CD4-positive, alpha-beta T cell treated with Interleukin-10 for 1 hour (primary cell): ENCODE measurements at regions not wholly inside any gene's neighbourhood (a gene's known extent, or its start where the extent isn't known, plus 50 kb on each side); places are given as distances from the start of the nearest gene placed in this dataset.
"Not testable (repeated sequence)": the region's sequence is repeated elsewhere in the genome, so short reads cannot be mapped to it uniquely, and the experiment has no call there.

Experiments used
- DNase-seq: peaks from one replicate; pipeline ENCODE4 v3.0.0-alpha.2; 2020

DNA sequence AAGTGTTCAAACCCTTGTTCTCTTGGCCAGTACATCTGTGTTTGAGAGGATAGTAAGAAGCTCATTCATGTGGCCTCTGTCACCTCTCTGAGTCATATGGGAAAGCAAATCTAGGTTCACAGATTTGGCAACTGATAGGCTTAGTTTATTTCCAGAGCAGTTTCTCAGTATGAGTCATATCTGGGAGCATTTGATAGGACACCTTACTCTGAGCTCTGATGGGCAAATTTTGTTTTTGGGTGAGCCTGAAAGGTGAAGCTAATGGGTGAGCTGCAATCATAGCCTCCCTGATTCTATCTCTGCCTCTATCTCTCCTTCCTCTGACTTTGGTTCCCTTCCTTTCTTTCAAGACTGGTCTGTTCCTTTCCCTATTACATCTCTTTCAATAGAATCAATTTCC lies 134.4 kb downstream of the S1PR1 start:
- DNase-seq = no peak

DNA sequence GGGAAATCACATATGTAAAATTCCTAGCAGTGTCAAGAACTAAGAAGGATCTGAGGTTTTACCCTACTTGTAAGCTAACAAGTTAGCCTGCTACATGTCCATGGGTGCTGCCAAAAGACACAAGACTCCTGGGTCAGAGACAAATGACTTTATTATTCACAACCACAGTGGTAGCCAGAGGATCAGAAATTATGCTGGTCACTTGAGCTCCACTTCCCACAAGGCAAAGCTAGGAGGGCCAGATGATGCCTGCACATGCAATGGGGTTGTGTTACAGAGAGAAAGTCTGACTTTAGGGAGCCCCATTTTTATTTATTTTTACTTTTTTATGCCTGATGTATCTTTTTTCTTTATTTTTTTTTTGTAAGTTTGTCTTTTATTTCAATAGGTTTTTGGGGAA lies 136.8 kb downstream of the S1PR1 start:
- DNase-seq = no peak

DNA sequence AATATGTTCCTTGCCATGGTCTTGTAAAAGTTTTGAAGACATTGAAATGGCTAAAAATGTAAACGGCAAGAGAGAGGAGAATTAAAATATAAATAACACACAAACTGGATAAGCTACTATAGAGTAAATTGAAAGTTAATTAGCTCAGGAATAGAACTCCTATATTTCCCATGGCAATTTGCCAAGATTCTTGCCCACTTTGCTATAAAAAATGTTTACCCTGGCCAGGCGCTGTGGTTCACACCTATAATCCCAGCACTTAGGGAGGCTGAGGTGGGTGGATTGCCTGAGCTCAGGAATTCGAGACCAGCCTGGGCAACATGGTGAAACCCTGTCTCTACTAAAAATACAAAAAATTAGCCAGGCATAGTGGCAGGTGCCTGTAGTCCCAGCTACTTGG lies 138.6 kb downstream of the S1PR1 start:
- not testable (repeated sequence) for DNase-seq

DNA sequence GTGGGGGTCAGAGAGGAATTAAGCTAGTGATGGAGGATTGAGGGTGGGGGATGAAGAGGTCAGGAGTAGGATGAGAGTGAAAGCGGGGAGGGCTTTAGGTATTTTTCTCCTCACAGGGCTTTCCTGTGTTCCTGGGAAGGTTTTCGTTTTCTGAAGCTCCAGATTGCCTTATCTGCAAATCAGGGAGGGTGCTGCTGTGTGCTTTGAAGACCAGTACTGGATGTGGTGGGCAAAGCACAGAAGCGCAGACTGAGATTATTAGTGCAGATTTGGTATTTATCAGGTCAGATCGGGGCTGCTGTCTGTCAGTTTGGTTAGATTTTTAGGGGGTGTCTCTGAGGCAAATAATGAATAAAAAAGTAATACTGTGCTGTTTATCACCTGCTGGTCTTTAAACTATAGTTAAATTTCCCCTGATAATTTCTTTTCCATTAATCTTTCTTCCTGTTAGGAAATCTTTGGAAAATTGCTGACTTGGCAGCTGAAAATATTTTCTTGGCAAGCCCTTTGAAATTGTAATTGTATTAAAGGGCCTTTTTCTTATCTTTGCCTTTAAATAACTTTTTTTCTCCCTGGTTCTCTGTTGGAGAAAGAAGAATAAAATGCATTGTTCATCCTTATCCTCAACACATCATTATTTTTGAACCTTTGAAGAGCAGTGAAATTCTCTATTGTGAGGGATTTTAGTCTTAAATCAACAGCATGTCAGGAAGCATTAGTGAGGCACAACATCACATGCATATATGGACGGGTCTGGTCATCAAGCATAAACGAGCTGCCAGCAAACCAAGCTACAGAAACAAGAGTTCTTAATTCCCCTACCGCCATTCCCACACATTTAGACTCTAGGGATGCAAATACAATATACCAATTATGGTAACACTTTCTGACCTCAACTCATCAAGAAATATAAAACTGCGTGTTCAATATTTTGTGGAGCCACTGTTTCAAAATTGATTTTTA lies 139.6 kb downstream of the S1PR1 start:
- no peak for DNase-seq

DNA sequence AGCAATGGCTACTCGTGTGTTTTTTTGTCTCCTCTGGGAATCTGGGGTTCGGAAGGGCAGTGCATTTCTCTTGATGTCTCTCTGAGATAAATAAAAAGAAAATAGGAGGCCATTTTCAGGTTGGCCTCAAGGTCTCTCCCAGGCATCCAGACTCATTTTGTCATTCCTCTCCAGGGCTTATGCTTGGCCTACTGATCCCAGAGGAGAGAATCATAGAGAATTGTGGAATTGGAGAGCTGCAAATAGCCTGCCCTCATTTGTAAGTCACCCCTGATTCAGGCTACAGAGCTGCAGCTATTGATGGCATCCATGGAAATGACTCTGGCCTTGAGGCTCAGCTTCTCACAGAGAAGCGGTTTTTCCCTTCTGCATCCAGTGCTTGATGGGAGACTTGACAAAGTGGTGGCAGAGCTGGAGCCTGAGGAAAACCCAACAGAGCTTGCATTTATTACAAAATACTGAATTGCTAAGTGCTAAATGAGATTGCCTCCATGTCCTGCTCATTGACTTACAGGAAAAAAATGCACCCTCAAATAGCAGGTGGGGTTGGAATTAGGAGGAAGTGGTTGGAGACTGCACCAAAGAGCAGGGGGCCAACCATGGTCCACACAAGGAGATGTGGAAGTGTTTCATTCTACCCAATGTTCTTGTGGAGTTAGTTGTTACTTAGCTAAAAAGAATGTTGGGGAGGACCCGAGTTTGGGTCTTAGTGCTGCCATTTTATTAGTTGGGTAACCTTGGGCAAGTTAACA lies 140.4 kb downstream of the S1PR1 start:
- no peak for DNase-seq

DNA sequence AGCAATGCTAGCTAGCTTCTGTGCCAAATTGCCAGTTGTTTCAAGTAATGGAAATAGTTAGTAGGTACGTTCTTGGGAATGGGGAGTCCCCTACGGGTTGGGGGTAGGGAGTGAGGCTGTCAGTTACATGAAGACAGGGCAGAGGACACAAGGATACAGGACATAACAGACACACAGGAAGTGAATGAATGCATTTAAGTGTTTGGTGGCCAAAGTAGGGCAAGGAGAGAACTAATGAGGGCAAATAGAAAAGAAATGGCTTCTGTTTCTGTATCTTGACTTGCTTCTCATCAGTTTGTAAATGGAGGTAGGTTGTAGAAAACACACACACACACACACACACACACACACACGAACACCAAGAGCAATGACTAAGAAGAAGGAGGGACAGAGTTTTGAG lies 142.2 kb downstream of the S1PR1 start:
- no peak for DNase-seq

DNA sequence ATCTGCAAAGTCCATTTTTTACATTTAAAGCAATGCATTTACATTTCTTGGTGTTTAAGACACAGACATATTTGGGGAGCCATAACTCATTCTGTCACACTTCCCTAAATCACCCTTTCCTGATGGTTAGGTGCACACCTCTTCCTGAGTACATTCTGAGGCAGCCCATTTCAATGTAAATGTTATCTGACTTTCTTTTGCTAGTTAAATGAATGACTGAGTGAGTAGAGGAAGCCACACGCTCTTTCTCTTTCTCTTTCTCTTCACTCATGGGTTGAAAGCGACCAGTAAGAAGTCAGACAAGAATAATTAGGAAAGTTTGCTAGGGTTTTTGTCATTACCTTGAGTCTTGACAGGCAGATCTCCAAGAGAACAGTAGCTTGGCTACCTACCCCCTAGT lies 143.1 kb downstream of the S1PR1 start:
- DNase-seq = no peak

DNA sequence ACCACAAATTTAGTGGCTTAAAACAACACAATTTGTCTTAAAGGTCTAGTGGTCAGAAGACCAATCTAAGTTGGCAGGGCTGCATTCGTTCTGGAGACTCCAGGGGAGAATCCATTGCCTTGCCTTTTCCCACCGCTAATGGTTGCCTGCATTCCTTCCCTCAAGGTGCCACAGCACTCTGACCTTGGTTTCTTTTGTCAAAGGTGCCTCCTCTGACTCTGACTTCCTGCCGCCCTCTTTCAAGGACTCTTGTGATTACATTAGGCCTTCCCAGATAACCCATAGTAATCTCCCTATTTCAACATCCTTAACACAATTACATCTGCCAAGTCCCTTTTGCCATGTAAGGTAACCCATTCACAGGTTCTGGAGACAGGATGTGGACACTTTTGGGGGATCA lies 145.3 kb downstream of the S1PR1 start:
- DNase-seq = no peak

DNA sequence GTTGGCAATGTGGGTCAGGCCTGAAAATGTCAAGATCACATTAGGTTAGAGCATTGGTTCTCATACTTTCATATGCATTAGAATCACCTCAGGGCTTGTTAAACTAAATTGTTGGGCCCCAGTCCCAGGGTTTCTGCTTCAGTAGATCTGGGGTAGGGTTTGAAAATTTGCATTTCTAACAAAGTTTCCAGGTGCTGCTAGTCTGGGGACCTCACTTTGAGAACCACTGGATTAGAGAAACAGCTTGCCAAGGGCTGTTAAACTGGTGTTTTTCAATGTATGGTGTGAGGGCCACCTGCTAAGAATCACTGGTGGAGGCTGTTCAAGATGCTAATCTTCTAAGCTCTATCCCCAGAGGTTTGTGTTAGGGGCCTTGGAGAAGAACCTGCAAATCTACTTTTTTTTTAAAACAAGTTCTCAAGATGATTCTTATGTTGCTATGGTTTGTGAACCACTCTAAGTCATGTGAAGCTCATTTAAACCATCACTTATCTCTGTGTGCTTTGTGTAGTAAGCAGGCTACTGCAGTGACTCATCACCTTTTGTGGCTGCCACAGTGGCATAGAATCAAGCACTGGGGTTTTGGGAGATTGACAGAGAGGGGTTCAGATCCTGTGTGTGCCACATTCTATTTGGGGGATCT lies 152.2 kb downstream of the S1PR1 start:
- no peak for DNase-seq

DNA sequence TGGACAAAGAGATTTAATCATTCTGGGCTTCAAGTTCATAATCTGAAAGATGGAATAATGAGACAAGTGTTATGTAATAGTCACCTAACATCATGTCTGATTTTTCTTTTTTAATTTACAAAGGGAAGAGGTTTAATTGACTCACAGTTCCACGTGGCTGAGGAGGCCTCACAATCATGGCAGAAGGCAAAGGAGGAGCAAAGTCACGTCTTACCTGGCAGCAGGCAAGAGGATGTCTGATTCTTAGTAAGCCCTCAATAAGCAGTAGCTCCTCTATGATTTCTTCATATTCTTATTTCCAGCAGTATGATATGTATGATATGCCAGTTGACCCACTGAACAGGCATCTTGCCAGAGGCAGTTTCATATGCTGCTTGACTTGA lies 152.7 kb downstream of the S1PR1 start:
- DNase-seq = no peak

DNA sequence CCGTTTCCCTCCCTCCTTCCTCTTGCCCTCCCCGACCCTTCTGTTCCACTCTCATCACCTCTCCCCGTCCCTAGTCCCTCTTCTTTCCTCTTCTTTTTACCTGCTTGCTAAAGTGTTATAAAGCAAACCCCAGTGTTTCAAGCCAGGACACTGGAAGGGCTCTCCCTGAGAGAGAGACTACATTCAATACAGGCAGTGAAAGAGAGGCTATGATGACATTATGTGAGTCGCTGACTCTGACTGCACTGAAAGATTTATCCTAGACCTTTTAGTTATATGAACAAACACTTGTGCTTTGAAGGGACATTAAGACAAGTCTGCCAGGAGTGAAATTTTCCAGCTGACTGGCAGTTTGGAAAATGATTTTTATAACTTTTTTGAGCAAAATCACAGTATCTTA lies 155.7 kb downstream of the S1PR1 start:
- DNase-seq = no peak

DNA sequence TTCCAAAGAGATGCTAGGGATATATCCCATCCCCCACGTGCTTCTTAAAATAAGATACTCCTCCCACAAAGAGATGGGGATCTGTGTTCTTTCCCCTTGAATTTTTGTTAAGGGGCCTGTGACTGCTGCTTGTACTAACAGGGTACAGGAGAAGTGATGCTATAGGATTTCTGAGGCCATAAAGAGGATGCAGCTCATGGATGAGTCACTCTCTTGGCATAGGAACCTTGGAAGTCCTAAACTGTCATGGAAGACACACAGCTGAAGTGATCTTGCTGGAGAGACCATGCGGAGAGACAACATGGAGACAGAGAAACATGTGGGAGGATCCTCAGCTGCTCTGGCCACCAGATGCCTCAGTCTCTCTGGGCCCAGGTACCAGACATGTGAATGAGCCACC lies 157.2 kb downstream of the S1PR1 start:
- DNase-seq = no peak

DNA sequence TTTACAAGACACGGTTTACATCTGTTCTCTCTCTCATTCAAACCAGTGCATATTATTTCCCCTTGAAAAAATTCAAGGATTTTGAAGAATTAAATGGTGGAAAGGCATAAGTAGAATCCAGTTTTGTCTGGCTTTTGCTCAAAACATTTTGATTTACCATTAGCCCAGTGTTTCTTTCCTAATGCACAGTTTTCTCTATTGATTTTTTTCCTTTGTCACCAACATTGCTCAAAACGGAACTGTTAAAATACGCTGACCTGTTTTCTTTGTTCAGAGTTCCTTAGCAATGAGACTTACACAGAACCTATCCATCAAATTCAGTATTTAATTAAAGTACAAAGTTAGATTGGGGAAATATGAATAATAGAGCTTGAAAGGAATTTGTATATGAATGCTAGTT lies 162.4 kb downstream of the S1PR1 start:
- no peak for DNase-seq

DNA sequence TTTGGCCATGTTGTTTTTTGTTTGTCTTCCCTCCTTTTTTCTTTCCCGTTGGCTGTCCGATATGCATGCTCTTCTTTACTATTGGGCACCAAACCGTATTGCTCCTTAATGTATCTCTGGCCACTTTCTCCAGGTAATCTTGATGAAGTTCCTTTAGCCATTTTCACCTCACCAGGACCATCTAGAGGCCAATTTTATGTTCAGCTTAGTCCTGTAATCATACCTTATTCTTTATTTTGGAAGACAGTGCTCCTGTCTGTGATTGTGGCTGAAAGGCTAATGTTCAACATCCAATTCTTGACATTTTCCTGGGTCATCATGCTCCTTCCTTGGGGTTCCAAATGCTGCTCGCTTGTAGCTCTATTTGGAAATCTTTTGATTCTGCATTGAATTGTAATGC lies 169.5 kb downstream of the S1PR1 start:
- DNase-seq = no peak

DNA sequence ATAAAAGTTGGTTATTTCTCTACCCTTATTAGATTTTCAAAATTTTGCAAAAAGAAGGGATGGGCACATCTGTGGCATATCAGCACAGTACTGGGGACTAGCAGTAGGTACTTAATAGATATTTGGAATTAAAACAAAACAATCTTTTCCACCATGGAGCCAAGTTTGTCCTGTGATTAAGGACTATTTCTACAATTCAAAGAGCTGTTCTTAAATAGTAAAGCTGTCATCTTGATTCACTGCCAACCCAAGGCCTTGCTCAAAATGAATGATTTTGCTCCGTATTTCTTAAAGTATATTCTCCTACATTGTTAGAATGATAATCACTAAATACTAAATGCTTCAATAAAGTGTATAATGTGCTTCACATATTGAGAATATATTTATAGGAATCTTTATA lies 169.9 kb downstream of the S1PR1 start:
- no peak for DNase-seq

DNA sequence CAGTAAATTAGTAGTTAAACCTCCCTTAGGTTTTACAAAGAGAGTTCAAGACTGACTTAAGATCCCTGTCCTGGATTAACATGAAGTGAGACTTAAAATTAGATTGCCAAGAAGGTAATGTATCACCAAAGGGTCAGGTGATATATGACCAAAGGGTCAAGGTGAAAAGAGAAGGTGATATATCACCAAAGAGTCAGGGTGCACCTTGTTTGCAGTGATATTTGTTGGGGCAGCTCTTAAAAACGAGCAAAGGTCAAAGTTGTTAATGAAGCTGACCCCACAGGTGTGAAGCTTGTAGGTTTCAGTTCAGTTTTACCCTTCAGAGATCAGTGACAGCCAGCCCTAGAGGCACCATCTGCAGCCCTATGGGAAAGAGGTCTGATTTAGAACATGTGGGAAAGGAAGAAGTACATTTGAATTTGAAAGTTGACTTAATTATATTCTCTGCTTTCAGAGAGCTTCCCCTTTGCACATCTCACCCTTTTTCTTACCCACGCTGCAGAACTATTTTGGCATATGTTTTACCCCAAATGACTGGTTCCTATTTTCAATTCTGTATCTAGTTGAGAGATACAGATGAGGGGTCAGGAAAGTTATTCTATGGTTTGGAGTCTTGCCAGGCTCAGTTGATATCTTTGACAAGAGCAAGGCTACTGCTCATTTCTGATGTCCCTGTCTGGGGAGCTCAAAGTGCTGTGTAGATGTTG lies 170.8 kb downstream of the S1PR1 start:
- no peak for DNase-seq

DNA sequence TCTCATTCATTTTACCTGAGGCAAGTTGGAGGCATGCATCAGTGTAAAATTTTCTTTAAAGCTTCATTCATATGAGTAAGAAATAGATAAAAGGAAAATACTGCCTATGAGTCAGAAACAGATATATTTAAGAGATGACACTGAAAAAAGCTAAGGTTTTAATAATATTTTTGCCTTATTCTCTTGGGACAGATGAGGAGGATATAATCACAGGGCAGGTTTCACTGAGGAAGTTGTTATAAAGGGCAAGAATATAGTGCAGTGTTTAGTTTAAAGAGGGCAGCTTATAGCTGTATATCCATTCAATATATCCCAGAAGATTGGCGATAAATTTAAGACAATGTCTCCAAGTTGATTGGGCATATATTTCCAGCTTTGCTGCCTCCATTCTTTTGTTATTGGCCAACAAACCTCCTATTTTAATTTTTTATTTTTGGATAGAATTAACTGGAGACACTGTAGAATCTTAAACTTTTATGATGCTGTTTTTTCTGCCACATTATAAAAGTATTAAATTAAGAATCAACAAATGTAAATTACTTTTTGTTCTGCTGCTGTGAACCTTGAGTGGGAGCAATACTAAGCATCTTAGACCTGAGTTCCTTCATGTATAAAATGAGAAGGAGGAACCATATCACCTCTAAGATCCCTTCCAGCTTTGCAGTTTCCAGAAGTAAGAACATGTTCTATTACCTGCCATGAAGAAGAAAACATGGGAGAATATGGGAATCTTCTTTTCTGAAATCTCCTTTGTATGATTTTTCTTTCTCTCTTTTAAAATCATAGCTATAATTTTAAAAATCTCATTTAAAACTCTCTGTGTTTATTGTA lies 171.6 kb downstream of the S1PR1 start:
- DNase-seq = no peak

DNA sequence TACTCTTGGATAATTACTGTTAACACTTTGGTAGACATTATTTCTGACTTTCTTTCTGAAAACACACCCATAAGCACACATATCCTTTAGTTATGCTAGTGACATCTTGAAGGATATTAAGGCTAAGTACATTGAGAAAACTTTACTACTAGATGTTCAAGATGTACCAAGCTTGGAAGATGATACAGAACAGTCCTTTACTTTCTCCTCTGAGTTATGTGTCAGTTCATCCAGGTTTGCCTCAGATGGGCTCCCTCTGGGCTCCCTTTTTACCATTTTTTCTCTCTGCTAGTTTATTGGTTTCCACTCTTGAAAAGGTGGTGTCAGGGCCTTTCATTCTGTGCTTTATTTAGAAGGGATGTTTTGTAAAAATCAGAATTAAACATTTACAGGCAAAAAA lies 172.3 kb downstream of the S1PR1 start:
- DNase-seq = no peak

DNA sequence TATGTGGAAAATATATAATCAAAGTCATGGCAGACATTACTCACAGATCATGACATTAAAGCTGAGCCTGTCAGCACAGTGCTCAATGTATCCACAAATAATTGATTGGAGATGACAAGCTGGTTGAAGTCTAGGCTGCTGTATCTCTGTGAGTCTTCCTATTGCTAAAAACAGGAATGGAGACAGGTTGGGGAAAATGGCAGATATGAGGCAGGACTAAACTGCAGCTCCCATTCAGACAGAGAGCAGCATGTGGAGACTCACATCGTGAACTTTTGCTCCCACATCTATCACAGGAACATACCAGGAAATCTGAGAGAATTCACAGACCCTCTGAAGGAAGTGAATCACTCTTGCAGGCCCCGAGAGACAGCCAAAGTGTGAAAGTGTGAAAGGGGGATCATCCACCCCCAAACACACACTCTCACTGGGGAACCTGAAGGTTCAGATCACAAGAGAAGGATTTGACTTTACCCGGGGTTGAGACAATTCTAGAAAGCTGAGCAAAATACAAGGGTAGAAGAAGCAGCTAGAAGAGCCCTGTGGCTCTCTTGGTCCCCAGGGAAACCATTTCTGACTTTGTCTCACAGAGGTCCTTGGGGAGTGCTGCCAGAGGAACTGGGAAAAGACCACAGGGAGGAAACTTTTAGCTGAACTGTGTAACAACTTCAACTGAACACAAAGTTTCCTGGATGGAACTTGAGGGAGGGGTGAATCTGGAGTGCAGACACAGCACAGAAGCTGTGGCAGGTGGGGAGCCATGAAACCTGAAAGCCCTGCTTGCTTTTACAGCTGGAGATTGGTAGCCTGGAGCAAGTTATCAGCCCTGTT lies 173.4 kb downstream of the S1PR1 start:
- no peak for DNase-seq

DNA sequence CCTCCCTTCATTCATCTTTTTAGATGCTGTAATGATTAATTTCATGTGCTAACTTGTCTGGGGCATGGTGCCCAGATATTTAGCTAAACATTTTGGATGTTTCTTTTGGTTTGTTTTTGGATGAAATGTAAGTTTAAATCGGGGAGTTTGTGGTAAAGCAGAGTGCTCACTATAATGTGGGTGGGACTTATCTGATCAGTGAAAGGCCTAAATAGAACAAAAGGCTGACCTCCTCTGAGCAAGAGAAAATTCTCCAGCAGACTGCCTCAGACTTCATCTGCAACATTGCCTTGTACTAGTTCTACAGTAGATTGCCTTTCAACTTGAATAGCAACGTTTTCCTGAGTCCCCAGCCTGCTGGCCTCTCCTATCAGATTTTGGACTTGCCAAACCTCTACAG lies 183.6 kb downstream of the S1PR1 start:
- DNase-seq = no peak

DNA sequence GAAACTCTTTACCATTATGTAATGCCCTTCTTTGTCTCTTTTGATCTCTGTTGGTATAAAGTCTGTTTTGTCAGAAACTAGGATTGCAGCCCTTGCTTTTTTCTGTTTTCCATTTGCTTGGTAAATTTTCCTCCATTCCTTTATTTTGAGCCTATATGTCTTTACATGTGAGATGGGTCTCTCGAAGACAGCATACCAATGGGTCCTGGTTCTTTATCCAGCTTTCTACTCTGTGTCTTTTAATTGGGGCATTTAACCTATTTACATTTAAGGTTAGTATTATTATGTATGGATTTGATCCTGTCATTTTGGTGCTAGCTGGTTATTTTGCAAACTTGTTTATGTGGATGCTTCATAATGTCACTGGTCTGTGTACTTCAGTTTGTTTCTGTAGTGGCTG lies 191.3 kb downstream of the S1PR1 start:
- DNase-seq = not testable (repeated sequence)
